Mammary epithelial cell (primary cell): ENCODE measurements at regions not wholly inside any gene's neighbourhood (a gene's known extent, or its start where the extent isn't known, plus 50 kb on each side); places are given as distances from the start of the nearest gene placed in this dataset.

Source experiments
- EZH2 ChIP-seq: IDR thresholded peaks from 2 replicates; pipeline ENCODE4 v1.6.1; 2012; ENCODE audit warnings: low read length, inconsistent platforms, borderline replicate concordance
- TF ChIP-seq, protein P1 (sequence below), 2 donors: IDR thresholded peaks in 1 of 2; conservative IDR thresholded peaks in 1 of 2; 2 replicates each; pipeline ENCODE4 v1.5.1; 2011 to 2012; ENCODE audit warnings: inconsistent platforms in 2 of 2, low read length in 2 of 2, mild to moderate bottlenecking in 2 of 2, control low read depth in 1 of 2, low read depth in 1 of 2; ENCODE audit not compliant: insufficient read depth in 1 of 2; ENCODE audit errors: extremely low read depth in 1 of 2

DNA sequence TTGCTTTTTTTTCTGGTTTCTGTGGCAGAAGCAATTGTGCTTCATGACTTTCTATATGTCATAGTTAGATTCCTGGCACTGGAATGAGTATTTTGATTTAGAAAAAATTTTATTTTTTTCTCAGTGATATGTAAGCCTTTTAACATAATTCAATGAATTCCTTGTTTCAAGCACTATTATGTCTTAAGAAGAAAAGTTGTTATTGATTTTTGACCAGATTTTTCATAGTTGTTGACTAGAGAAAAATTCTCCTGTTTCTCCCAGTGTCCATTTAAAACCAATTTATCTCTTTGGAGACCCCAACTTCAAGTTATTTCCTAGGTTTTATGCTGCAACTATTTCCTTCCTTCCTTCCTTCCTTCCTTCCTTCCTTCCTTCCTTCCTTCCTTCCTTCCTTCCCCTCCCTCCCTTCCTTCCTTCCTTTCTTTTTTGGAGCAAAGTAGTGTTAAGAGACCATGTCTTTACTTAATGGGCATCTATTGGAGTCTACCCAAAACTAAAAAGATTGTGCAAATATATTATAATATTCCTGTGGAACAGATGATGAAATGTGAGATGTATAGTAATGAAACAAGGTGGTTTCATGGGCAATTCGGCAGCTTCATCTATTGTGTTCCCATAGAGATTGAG lies 346.9 kb downstream of the RNF144B start:
- TF ChIP-seq, protein P1, sequence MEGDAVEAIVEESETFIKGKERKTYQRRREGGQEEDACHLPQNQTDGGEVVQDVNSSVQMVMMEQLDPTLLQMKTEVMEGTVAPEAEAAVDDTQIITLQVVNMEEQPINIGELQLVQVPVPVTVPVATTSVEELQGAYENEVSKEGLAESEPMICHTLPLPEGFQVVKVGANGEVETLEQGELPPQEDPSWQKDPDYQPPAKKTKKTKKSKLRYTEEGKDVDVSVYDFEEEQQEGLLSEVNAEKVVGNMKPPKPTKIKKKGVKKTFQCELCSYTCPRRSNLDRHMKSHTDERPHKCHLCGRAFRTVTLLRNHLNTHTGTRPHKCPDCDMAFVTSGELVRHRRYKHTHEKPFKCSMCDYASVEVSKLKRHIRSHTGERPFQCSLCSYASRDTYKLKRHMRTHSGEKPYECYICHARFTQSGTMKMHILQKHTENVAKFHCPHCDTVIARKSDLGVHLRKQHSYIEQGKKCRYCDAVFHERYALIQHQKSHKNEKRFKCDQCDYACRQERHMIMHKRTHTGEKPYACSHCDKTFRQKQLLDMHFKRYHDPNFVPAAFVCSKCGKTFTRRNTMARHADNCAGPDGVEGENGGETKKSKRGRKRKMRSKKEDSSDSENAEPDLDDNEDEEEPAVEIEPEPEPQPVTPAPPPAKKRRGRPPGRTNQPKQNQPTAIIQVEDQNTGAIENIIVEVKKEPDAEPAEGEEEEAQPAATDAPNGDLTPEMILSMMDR (conservative IDR thresholded peaks at IDR 0.05 in 1 of 2, IDR thresholded peaks at IDR 0.05 in 1 of 2; ENCODE audit: extremely low read depth in 1 of 2, insufficient read depth in 1 of 2, low read depth in 1 of 2, low read length in 2 of 2), result no peak
- TF ChIP-seq EZH2, result no peak
